T-cell (primary cell): ENCODE measurements at regions not wholly inside any gene's neighbourhood (a gene's known extent, or its start where the extent isn't known, plus 50 kb on each side); places are given as distances from the start of the nearest gene placed in this dataset.

Experiments used
- ATAC-seq, 4 experiments: fragments of 200-7000 bp in 3 of 4; fragments of 150-1000 bp in 1 of 4; cut with Tn5 transposase; replicated peaks in 1 of 4; 1 replicate in 3 of 4; 2 replicates in 1 of 4; pipeline ENCODE4 v1.10.0; 2021; ENCODE audit warnings: moderate library complexity in 3 of 4, mild to moderate bottlenecking in 2 of 4, moderate number of reproducible peaks in 1 of 4
- CTCF ChIA-PET, 2 donors: fragments of 300-600 bp; sonication (Branson Sonifier 250); formaldehyde crosslinking; loops; one replicate each; lab custom pipeline; 2022; ENCODE audit warnings: antibody characterized with exemption in 2 of 2; lab: Charles Lee
- POLR2A ChIA-PET, 2 donors: fragments of 300-600 bp; sonication (Branson Sonifier 250); formaldehyde crosslinking; loops; one replicate each; lab custom pipeline; 2022; ENCODE audit warnings: antibody characterized with exemption in 2 of 2; lab: Charles Lee
- DNase-seq, 35 experiments: peaks; one replicate each; pipeline versions ENCODE4 v3.0.0 to v3.0.0-alpha.2; 2013 to 2023
- H3K27ac ChIP-seq: one replicate; pipeline ENCODE4 v1.5.1; 2013; ENCODE audit warnings: low read length
- H3K27me3 ChIP-seq, 2 experiments: replicated peaks in 1 of 2; 1 replicate in 1 of 2; 2 replicates in 1 of 2; pipeline versions ENCODE4 v1.6.1 to v1.7.0; 2013; ENCODE audit warnings: low read length in 1 of 2, mixed read lengths in 1 of 2; ENCODE audit not compliant: control insufficient read depth in 2 of 2, insufficient read depth in 2 of 2; ENCODE audit errors: extremely low read depth in 1 of 2
- H3K36me3 ChIP-seq, 2 donors: 1 replicate in 1 of 2; 2 replicates in 1 of 2; pipeline versions ENCODE4 v1.6.1 to v1.7.0; 2013; ENCODE audit warnings: low read length in 1 of 2; ENCODE audit not compliant: control insufficient read depth in 2 of 2, insufficient read depth in 1 of 2; ENCODE audit errors: extremely low read depth in 1 of 2
- H3K4me1 ChIP-seq, 2 experiments: 1 replicate in 1 of 2; 2 replicates in 1 of 2; pipeline versions ENCODE4 v1.6.1 to v1.7.0; 2013; ENCODE audit warnings: low read length in 2 of 2, mixed read lengths in 1 of 2; ENCODE audit not compliant: insufficient read depth in 2 of 2, control insufficient read depth in 1 of 2; ENCODE audit errors: extremely low read depth in 1 of 2
- H3K4me3 ChIP-seq, 2 donors: 1 replicate in 1 of 2; 2 replicates in 1 of 2; pipeline versions ENCODE4 v1.5.1 to v1.7.0; 2013; ENCODE audit warnings: mild to moderate bottlenecking in 2 of 2, low read length in 1 of 2, moderate library complexity in 1 of 2; ENCODE audit not compliant: control insufficient read depth in 1 of 2; ENCODE audit errors: extremely low read depth in 1 of 2
- H3K9me3 ChIP-seq: 2 replicates; pipeline ENCODE4 v1.7.0; 2013
- H3K27ac Mint-ChIP-seq, 2 donors: one replicate each; pipeline ENCODE4 v1.8.0; 2020 to 2021; ENCODE audit warnings: mild to moderate bottlenecking in 2 of 2, mixed read lengths in 2 of 2
- H3K27me3 Mint-ChIP-seq, 2 donors: one replicate each; pipeline ENCODE4 v1.8.0; 2021 to 2022; ENCODE audit warnings: mixed read lengths in 2 of 2
- H3K36me3 Mint-ChIP-seq: one replicate; pipeline ENCODE4 v1.8.0; 2021; ENCODE audit warnings: mixed read lengths
- H3K4me1 Mint-ChIP-seq, 3 donors: one replicate each; pipeline ENCODE4 v1.8.0; 2020 to 2022; ENCODE audit warnings: mixed read lengths in 3 of 3, mild to moderate bottlenecking in 1 of 3
- H3K4me3 Mint-ChIP-seq, 3 donors: one replicate each; pipeline ENCODE4 v1.8.0; 2020 to 2022; ENCODE audit warnings: mild to moderate bottlenecking in 3 of 3, mixed read lengths in 3 of 3, moderate library complexity in 3 of 3
- H3K9me3 Mint-ChIP-seq, 3 donors: one replicate each; pipeline ENCODE4 v1.8.0; 2020 to 2022; ENCODE audit warnings: mixed read lengths in 3 of 3
- WGBS: methylation state at CpG from one replicate; pipeline ENCODE4 v1.1.5; 2013; ENCODE audit warnings: missing lambda C conversion rate; ENCODE audit not compliant: insufficient coverage; 5-methylcytosine and 5-hydroxymethylcytosine counted together

DNA sequence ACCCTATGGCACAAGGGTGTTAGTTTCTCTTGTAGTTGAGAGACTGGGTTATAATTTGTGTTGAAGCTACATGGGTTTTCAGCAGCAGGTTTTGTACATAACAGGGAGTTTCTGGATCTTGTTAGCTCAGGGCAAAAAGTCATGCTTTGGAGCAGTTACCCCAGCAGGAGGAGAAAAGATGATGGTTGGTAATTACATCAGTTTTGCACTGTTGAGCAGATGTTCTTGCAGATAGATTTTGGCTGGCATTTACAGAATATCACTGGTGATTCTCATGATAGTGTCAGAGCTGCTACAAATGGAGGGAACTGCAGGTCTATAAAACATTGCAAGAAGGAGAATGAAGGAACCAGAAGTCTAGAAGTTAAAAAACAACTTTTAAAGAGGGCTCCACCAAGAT is 215.2 kb upstream of the ATP5MC3 start:
- no peaks in the 10 kb centered on the region for H3K9me3 ChIP-seq
- Mint-ChIP-seq H3K9me3 (no peaks in the 10 kb centered on the region), H3K4me3 (no peak overlapping the region), H3K27ac (no peak overlapping the region), H3K36me3 (no peaks in the 10 kb centered on the region), H3K4me1 (no peaks in the 10 kb centered on the region), H3K27me3 (peaks cover 9 to 18% of the 10 kb centered on the region in 2 donors)
- ChIA-PET CTCF (no interaction called here), POLR2A (no interaction called here)
- no peak for DNase-seq
- H3K36me3 ChIP-seq = no peaks in the 10 kb centered on the region
- H3K27ac ChIP-seq = no peak overlapping the region
- no peaks in the 10 kb centered on the region for H3K4me1 ChIP-seq
- H3K4me3 ChIP-seq = no peak overlapping the region
- H3K27me3 ChIP-seq = peaks cover 0 to 3% of the 10 kb centered on the region in 2 experiments
- no peak for ATAC-seq

GRCh38 chr2:175393851-175394250 is 212.3 kb upstream of the ATP5MC3 start:
- H3K9me3 Mint-ChIP-seq = no peaks in the 10 kb centered on the region
- no peak overlapping the region for H3K27ac Mint-ChIP-seq
- ATAC-seq (no peak), DNase-seq (no peak)
- H3K4me3 Mint-ChIP-seq = no peak overlapping the region
- peaks cover 7 to 8% of the 10 kb centered on the region in 2 donors for H3K27me3 Mint-ChIP-seq
- POLR2A ChIA-PET = no interaction called here
- CTCF ChIA-PET = no interaction called here
- Histone ChIP-seq H3K27ac (no peak overlapping the region), H3K9me3 (no peaks in the 10 kb centered on the region), H3K4me1 (no peaks in the 10 kb centered on the region), H3K36me3 (no peaks in the 10 kb centered on the region), H3K27me3 (peaks cover 0 to 3% of the 10 kb centered on the region in 2 experiments), H3K4me3 (no peak overlapping the region)
- WGBS = 67% methylated on average over 1 of the region's 1 CpG
- no peaks in the 10 kb centered on the region for H3K4me1 Mint-ChIP-seq
- H3K36me3 Mint-ChIP-seq = no peaks in the 10 kb centered on the region

DNA sequence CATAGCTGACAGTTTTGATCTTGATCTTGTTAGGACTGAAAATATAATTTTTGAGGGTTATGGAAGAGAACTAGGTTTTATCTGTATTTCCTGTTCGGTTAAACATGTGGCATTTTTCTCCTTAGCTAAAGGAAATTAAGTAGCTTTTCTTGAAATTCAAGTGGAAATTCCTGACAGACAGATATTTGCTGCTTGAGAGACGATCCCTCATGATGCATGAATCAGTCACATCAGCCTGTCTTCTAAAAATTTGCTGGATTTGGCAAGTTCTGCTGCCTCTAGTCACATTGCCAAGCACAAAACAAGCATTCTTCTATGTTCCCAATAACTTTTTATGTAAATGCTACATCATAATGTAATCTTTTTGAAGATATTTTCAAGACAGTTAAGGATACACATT is 201.8 kb upstream of the ATP5MC3 start:
- no peak overlapping the region for H3K4me3 Mint-ChIP-seq
- Histone ChIP-seq H3K27me3 (peaks cover 0 to 4% of the 10 kb centered on the region in 2 experiments), H3K36me3 (no peaks in the 10 kb centered on the region), H3K9me3 (no peaks in the 10 kb centered on the region), H3K27ac (no peak overlapping the region), H3K4me3 (no peak overlapping the region), H3K4me1 (no peaks in the 10 kb centered on the region)
- ChIA-PET CTCF (no interaction called here), POLR2A (no interaction called here)
- WGBS = no CpG with 5 or more reads among the region's 2 CpGs
- no peaks in the 10 kb centered on the region for H3K4me1 Mint-ChIP-seq
- H3K27ac Mint-ChIP-seq = no peak overlapping the region
- DNase-seq = no peak
- ATAC-seq = no peak
- peaks cover 23 to 24% (median 24%) of the 10 kb centered on the region in 3 donors for H3K9me3 Mint-ChIP-seq
- peaks cover 4% of the 10 kb centered on the region for H3K36me3 Mint-ChIP-seq
- peaks cover 13 to 20% of the 10 kb centered on the region in 2 donors for H3K27me3 Mint-ChIP-seq

DNA sequence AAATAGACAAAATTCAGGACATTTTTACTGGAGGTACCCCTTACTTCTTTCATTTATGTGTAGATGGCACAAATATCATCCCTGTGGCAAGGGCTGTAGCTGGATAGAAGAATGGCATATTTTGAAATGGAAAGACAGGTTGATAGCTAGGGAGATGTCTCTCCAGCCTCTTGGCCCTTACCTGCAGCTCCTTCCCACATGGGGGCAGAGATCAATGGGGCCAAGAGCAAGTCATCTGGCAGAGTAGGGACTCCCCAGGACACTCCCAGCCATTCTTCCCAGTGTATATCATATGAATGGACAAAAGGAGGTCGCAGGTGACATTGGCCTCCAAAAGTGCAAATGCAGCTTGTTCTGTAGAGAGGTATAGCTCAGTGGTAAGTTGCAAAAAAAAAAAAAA is 192.2 kb upstream of the ATP5MC3 start:
- no peaks in the 10 kb centered on the region for H3K4me1 ChIP-seq
- no peak for ATAC-seq
- no peak overlapping the region for H3K27ac ChIP-seq
- POLR2A ChIA-PET = interaction anchor here in 1 of 2 donors (0.6 kb wide), 1 partner anchor 76 kb away, joined by 5 read pairs; no protein-coding TSS in a partner anchor
- no peaks in the 10 kb centered on the region for H3K36me3 Mint-ChIP-seq
- H3K27me3 ChIP-seq = no peaks in the 10 kb centered on the region
- H3K27me3 Mint-ChIP-seq = peaks cover 12 to 17% of the 10 kb centered on the region in 2 donors
- no peak for DNase-seq
- CTCF ChIA-PET = interaction anchor here (0.6 to 1.5 kb wide), 3 partner anchors 9 to 595 kb away, joined by 3 to 6 read pairs (median 4); no protein-coding TSS in a partner anchor
- H3K36me3 ChIP-seq = no peaks in the 10 kb centered on the region
- no peaks in the 10 kb centered on the region for H3K4me1 Mint-ChIP-seq
- H3K9me3 ChIP-seq = no peaks in the 10 kb centered on the region
- H3K9me3 Mint-ChIP-seq = no peaks in the 10 kb centered on the region
- H3K4me3 ChIP-seq = no peak overlapping the region
- H3K27ac Mint-ChIP-seq = no peak overlapping the region
- WGBS = no CpG with 5 or more reads among the region's 1 CpG
- no peak overlapping the region for H3K4me3 Mint-ChIP-seq

- Mint-ChIP-seq H3K4me3 (no peak overlapping the region), H3K27ac (no peak overlapping the region), H3K36me3 (no peaks in the 10 kb centered on the region), H3K9me3 (no peaks in the 10 kb centered on the region), H3K4me1 (no peaks in the 10 kb centered on the region), H3K27me3 (peaks cover 12 to 17% of the 10 kb centered on the region in 2 donors)
- DNase-seq (no peak), ATAC-seq (no peak)
- Histone ChIP-seq H3K36me3 (no peaks in the 10 kb centered on the region), H3K4me3 (no peak overlapping the region), H3K27ac (no peak overlapping the region), H3K4me1 (no peaks in the 10 kb centered on the region), H3K27me3 (peaks cover 0 to 2% of the 10 kb centered on the region in 2 experiments), H3K9me3 (no peaks in the 10 kb centered on the region)
- POLR2A ChIA-PET = interaction anchor here in 1 of 2 donors (0.6 kb wide), 1 partner anchor 77 kb away, joined by 5 read pairs; no protein-coding TSS in a partner anchor
- CTCF ChIA-PET = interaction anchor here (0.6 to 1.5 kb wide), 3 partner anchors 8 to 596 kb away, joined by 3 to 6 read pairs (median 4); no protein-coding TSS in a partner anchor
- 8% methylated on average over 5 of the region's 8 CpGs for WGBS
Observed at GRCh38 chr2:175372704-175373701, 191.5 kb upstream of the ATP5MC3 start.

GRCh38 chr2:175371378-175371777 is 189.9 kb upstream of the ATP5MC3 start:
- no peak overlapping the region for H3K4me3 Mint-ChIP-seq
- no peaks in the 10 kb centered on the region for H3K4me1 ChIP-seq
- no peak overlapping the region for H3K4me3 ChIP-seq
- POLR2A ChIA-PET = no interaction called here
- CTCF ChIA-PET = no interaction called here
- DNase-seq (no peak), ATAC-seq (no peak)
- peaks cover 0 to 7% of the 10 kb centered on the region in 2 experiments for H3K27me3 ChIP-seq
- H3K9me3 ChIP-seq = no peaks in the 10 kb centered on the region
- H3K27ac Mint-ChIP-seq = no peak overlapping the region
- no peak overlapping the region for H3K27ac ChIP-seq
- no peaks in the 10 kb centered on the region for H3K36me3 ChIP-seq
- peaks cover 10 to 11% of the 10 kb centered on the region in 2 donors for H3K27me3 Mint-ChIP-seq
- H3K36me3 Mint-ChIP-seq = no peaks in the 10 kb centered on the region
- no peaks in the 10 kb centered on the region for H3K4me1 Mint-ChIP-seq
- no peaks in the 10 kb centered on the region for H3K9me3 Mint-ChIP-seq
